ENCODE measurements at regions not wholly inside any gene's neighbourhood (a gene's known extent, or its start where the extent isn't known, plus 50 kb on each side); places are given as distances from the start of the nearest gene placed in this dataset.

DNA sequence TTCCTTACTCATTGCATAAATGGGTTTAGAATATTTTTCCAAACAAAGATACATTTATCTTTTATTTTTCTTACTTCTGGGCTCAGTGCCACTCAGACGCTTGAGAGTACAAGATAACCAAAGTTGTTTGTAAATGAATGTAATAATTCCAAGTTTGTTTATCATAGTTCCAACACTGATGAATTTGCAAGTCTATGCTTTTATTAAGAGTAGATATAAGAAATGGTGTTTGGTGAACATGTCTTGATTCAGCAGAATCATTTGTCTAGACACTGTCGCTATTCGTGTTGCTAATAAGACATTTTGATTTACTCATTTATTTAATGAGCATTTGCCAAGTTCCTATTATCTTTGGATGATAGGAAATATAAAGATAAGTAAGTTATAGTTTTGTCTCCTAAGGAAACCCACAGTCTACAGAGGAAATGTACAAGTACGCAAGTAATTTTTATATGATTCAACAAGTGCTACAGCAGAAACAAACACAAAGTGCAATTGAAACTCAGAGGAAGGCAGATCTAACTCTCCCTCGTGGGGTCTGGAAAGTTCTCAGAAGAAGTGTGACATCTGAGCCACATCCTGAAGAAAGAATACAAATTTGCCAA, 132.8 kb upstream of the FSCB start:
- no peak overlapping the region for H3K4me3 Mint-ChIP-seq
- no peak overlapping the region for H3K27ac Mint-ChIP-seq
- no peaks in the 10 kb centered on the region for H3K4me1 Mint-ChIP-seq (ENCODE audit: unreplicated experiment)
- no peaks in the 10 kb centered on the region for H3K9me3 Mint-ChIP-seq
- TF ChIP-seq, protein P1, sequence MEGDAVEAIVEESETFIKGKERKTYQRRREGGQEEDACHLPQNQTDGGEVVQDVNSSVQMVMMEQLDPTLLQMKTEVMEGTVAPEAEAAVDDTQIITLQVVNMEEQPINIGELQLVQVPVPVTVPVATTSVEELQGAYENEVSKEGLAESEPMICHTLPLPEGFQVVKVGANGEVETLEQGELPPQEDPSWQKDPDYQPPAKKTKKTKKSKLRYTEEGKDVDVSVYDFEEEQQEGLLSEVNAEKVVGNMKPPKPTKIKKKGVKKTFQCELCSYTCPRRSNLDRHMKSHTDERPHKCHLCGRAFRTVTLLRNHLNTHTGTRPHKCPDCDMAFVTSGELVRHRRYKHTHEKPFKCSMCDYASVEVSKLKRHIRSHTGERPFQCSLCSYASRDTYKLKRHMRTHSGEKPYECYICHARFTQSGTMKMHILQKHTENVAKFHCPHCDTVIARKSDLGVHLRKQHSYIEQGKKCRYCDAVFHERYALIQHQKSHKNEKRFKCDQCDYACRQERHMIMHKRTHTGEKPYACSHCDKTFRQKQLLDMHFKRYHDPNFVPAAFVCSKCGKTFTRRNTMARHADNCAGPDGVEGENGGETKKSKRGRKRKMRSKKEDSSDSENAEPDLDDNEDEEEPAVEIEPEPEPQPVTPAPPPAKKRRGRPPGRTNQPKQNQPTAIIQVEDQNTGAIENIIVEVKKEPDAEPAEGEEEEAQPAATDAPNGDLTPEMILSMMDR (conservative IDR thresholded peaks at IDR 0.05): no peak
- no peaks in the 10 kb centered on the region for H3K27me3 Mint-ChIP-seq
- no peaks in the 10 kb centered on the region for H3K36me3 Mint-ChIP-seq
- no peak for DNase-seq (ENCODE audit: extremely low spot score, unreplicated experiment)

DNA sequence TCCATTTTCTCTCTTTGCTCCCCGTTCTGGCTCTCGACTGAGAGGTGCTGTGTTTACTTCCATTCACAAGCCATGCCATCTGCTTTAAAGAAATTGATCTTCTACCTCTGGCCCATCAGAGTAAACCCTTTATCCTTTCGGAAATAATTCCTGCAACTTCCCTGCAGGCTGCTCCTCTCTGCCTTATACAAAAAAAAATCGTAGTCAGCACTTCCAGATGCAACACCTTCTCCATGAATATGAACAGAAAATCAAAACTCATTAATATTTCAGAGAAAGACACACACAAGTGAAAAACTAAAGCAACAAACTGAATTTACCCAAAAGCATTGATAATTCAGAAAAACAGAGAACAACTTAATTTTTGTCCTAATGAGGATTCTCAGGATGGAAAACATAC, 127.6 kb upstream of the FSCB start:
- Mint-ChIP-seq H3K27ac (no peak overlapping the region), H3K27me3 (peaks cover 2% of the 10 kb centered on the region), H3K4me3 (no peak overlapping the region), H3K36me3 (no peaks in the 10 kb centered on the region), H3K9me3 (no peaks in the 10 kb centered on the region), H3K4me1 (ENCODE audit: unreplicated experiment) (no peaks in the 10 kb centered on the region)
- TF ChIP-seq, protein P1 (conservative IDR thresholded peaks at IDR 0.05): no peak
- DNase-seq (ENCODE audit: extremely low spot score, unreplicated experiment): no peak

DNA sequence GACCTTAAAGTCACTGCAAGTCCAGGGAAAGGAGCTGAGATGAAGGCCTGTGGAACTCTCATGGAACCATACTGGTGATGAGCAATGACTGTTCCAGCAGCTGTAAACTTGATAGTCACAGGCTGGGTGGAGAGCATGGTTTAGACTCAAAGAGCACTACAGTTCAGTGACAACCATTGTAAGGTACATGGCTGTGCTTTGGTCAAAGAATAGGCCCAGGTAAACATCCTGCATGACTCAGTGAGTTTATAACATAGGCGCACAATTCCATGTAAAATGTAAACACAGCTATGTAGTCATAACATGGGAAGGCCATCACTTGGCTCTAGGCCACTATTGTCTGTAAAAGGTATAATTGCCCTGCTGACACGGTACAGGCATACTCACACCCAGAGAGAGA, 119.3 kb upstream of the FSCB start:
- no peak overlapping the region for H3K4me3 Mint-ChIP-seq
- H3K36me3 Mint-ChIP-seq: no peaks in the 10 kb centered on the region
- no peak overlapping the region for H3K27ac Mint-ChIP-seq
- no peaks in the 10 kb centered on the region for H3K4me1 Mint-ChIP-seq (ENCODE audit: unreplicated experiment)
- H3K27me3 Mint-ChIP-seq: peaks cover 6% of the 10 kb centered on the region
- no peak for DNase-seq (ENCODE audit: extremely low spot score, unreplicated experiment)
- H3K9me3 Mint-ChIP-seq: no peaks in the 10 kb centered on the region
- TF ChIP-seq, protein P1 (conservative IDR thresholded peaks at IDR 0.05): no peak

DNA sequence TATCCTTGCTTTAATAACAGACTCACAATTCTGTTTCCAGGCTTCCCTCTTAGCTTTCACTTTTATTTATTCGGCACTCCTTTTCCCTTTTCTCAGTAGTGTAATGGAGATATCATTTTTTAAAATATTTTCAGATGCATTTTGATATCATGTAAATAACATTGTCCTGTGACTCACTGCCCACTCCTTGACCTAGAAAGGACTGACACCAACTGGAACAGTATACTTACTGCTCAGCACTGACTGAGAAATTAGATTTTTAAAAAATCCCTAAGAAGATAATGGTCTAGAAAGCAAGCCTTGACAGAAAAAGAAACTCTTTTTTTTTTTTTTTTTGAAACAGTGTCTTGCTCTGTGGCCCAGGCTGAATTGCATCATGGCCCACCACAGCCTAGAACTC, 118.0 kb upstream of the FSCB start:
- H3K36me3 Mint-ChIP-seq: no peaks in the 10 kb centered on the region
- no peak for DNase-seq (ENCODE audit: extremely low spot score, unreplicated experiment)
- no peak overlapping the region for H3K27ac Mint-ChIP-seq
- H3K9me3 Mint-ChIP-seq: no peaks in the 10 kb centered on the region
- peaks cover 3% of the 10 kb centered on the region for H3K27me3 Mint-ChIP-seq
- no peaks in the 10 kb centered on the region for H3K4me1 Mint-ChIP-seq (ENCODE audit: unreplicated experiment)
- no peak overlapping the region for H3K4me3 Mint-ChIP-seq
- TF ChIP-seq, protein P1 (conservative IDR thresholded peaks at IDR 0.05): no peak

DNA sequence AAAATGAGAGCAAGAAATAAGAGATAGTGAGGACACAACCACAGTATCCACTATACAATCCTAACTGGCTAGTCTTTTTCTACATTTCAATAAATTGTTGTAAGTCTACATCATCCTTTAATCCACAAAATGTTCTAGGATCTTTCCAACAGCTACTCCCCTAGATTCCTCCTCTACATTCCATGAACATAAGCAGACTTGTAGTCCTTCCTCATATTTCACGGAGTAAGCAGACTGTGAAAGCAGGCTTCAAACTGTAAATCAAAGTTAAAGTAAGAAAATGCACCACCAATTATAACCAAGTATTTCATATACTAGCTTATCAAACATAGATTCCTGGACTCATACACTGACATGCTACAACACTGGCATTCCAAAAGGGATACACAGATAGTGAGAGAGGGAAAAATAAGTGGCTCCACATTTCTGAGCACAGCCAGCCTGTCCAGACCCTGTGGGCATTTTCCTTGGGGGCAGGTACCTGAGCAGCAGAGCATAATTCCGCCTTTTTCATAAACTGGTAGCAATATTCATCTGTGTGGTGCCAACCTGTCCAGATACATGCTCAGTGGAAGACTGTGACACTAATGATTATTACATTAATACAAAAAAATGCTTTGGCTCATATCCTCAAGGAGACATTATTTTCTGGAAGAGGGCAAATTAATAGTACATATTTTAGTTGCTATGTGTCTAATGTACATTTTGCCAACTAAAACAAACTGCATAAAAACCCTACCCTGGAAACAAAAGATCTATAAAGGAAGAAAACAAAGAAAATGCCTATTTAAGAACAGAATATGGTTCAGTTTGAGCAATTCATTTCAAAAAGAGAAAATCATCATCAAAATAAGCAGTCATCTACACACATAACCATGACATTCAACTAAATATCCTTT, 113.3 kb upstream of the FSCB start:
- no peak overlapping the region for H3K27ac Mint-ChIP-seq
- no peaks in the 10 kb centered on the region for H3K9me3 Mint-ChIP-seq
- DNase-seq (ENCODE audit: extremely low spot score, unreplicated experiment): no peak
- H3K36me3 Mint-ChIP-seq: no peaks in the 10 kb centered on the region
- H3K4me3 Mint-ChIP-seq: no peak overlapping the region
- H3K27me3 Mint-ChIP-seq: no peaks in the 10 kb centered on the region
- no peaks in the 10 kb centered on the region for H3K4me1 Mint-ChIP-seq (ENCODE audit: unreplicated experiment)
- TF ChIP-seq, protein P1 (conservative IDR thresholded peaks at IDR 0.05): no peak
